ENCODE measurements at regions not wholly inside any gene's neighbourhood (a gene's known extent, or its start where the extent isn't known, plus 50 kb on each side); places are given as distances from the start of the nearest gene placed in this dataset.

- Mint-ChIP-seq H3K9me3 (ENCODE audit: low read depth) (no peaks in the 10 kb centered on the region), H3K27ac (no peak overlapping the region), H3K36me3 (no peaks in the 10 kb centered on the region), H3K27me3 (no peaks in the 10 kb centered on the region), H3K4me1 (peaks cover 3% of the 10 kb centered on the region), H3K4me3 (no peak overlapping the region)
- no peak for ATAC-seq
- CTCF ChIA-PET, result no interaction called here
- no peak for DNase-seq
Measured at GRCh38 chr12:93274937-93275336, 102.8 kb upstream of the NUDT4 start.

- H3K9me3 Mint-ChIP-seq (ENCODE audit: low read depth), result no peaks in the 10 kb centered on the region
- no peaks in the 10 kb centered on the region for H3K27me3 Mint-ChIP-seq
- no peak overlapping the region for H3K4me3 Mint-ChIP-seq
- H3K4me1 Mint-ChIP-seq, result peaks cover 3% of the 10 kb centered on the region
- H3K27ac Mint-ChIP-seq, result no peak overlapping the region
- no peak for DNase-seq
- no peaks in the 10 kb centered on the region for H3K36me3 Mint-ChIP-seq
- CTCF ChIA-PET, result no interaction called here
- ATAC-seq, result no peak
Measured at GRCh38 chr12:93275589-93275988, 102.1 kb upstream of the NUDT4 start.

GRCh38 chr12:93279565-93280412 lies 97.9 kb upstream of the NUDT4 start:
- Mint-ChIP-seq H3K27ac (no peak overlapping the region), H3K4me1 (no peaks in the 10 kb centered on the region), H3K27me3 (no peaks in the 10 kb centered on the region), H3K36me3 (no peaks in the 10 kb centered on the region), H3K9me3 (ENCODE audit: low read depth) (no peaks in the 10 kb centered on the region), H3K4me3 (no peak overlapping the region)
- CTCF ChIA-PET, result no interaction called here
- ATAC-seq, result no peak
- DNase-seq, result no peak

GRCh38 chr12:93287149-93287548 lies 90.6 kb upstream of the NUDT4 start:
- no peak overlapping the region for H3K4me3 Mint-ChIP-seq
- ATAC-seq (no peak), DNase-seq (no peak)
- CTCF ChIA-PET, result no interaction called here
- H3K27ac Mint-ChIP-seq, result no peak overlapping the region
- no peaks in the 10 kb centered on the region for H3K4me1 Mint-ChIP-seq
- H3K36me3 Mint-ChIP-seq, result no peaks in the 10 kb centered on the region
- H3K9me3 Mint-ChIP-seq (ENCODE audit: low read depth), result no peaks in the 10 kb centered on the region
- H3K27me3 Mint-ChIP-seq, result no peaks in the 10 kb centered on the region

GRCh38 chr12:93288626-93289025 lies 89.1 kb upstream of the NUDT4 start:
- DNase-seq (no peak), ATAC-seq (no peak)
- Mint-ChIP-seq H3K36me3 (no peaks in the 10 kb centered on the region), H3K4me3 (no peak overlapping the region), H3K9me3 (ENCODE audit: low read depth) (no peaks in the 10 kb centered on the region), H3K27me3 (no peaks in the 10 kb centered on the region), H3K4me1 (no peaks in the 10 kb centered on the region), H3K27ac (no peak overlapping the region)
- CTCF ChIA-PET, result no interaction called here

GRCh38 chr12:93290391-93290790 lies 87.3 kb upstream of the NUDT4 start:
- DNase-seq, result no peak
- ATAC-seq, result no peak
- H3K4me1 Mint-ChIP-seq, result no peaks in the 10 kb centered on the region
- no peak overlapping the region for H3K4me3 Mint-ChIP-seq
- H3K27ac Mint-ChIP-seq, result no peak overlapping the region
- CTCF ChIA-PET, result no interaction called here
- H3K27me3 Mint-ChIP-seq, result no peaks in the 10 kb centered on the region
- H3K36me3 Mint-ChIP-seq, result no peaks in the 10 kb centered on the region
- no peaks in the 10 kb centered on the region for H3K9me3 Mint-ChIP-seq (ENCODE audit: low read depth)

GRCh38 chr12:93292213-93292612 lies 85.5 kb upstream of the NUDT4 start:
- CTCF ChIA-PET, result interaction anchor here (1.0 kb wide), 1 partner anchor 194 kb away, joined by 3 read pairs; no protein-coding TSS in a partner anchor
- Mint-ChIP-seq H3K36me3 (no peaks in the 10 kb centered on the region), H3K4me1 (peaks cover 3% of the 10 kb centered on the region), H3K27me3 (no peaks in the 10 kb centered on the region), H3K9me3 (ENCODE audit: low read depth) (no peaks in the 10 kb centered on the region), H3K27ac (no peak overlapping the region), H3K4me3 (no peak overlapping the region)
- ATAC-seq (no peak), DNase-seq (no peak)

GRCh38 chr12:93292731-93293566 lies 84.8 kb upstream of the NUDT4 start:
- no peak overlapping the region for H3K27ac Mint-ChIP-seq
- DNase-seq (no peak), ATAC-seq (no peak)
- H3K4me3 Mint-ChIP-seq, result no peak overlapping the region
- peaks cover 3% of the 10 kb centered on the region for H3K4me1 Mint-ChIP-seq
- no peaks in the 10 kb centered on the region for H3K36me3 Mint-ChIP-seq
- no peaks in the 10 kb centered on the region for H3K27me3 Mint-ChIP-seq
- CTCF ChIA-PET, result interaction anchor here (1.0 kb wide), 1 partner anchor 195 kb away, joined by 3 read pairs; no protein-coding TSS in a partner anchor
- H3K9me3 Mint-ChIP-seq (ENCODE audit: low read depth), result no peaks in the 10 kb centered on the region

- CTCF ChIA-PET, result no interaction called here
- ATAC-seq (no peak), DNase-seq (no peak)
- H3K36me3 Mint-ChIP-seq, result no peaks in the 10 kb centered on the region
- H3K27ac Mint-ChIP-seq, result no peak overlapping the region
- H3K9me3 Mint-ChIP-seq (ENCODE audit: low read depth), result no peaks in the 10 kb centered on the region
- H3K4me3 Mint-ChIP-seq, result no peak overlapping the region
- H3K4me1 Mint-ChIP-seq, result peaks cover 3% of the 10 kb centered on the region
- H3K27me3 Mint-ChIP-seq, result no peaks in the 10 kb centered on the region
Measured at GRCh38 chr12:93297032-93297431, 80.7 kb upstream of the NUDT4 start.

- H3K27me3 Mint-ChIP-seq, result no peaks in the 10 kb centered on the region
- H3K4me1 Mint-ChIP-seq, result peaks cover 3% of the 10 kb centered on the region
- no peaks in the 10 kb centered on the region for H3K36me3 Mint-ChIP-seq
- no peaks in the 10 kb centered on the region for H3K9me3 Mint-ChIP-seq (ENCODE audit: low read depth)
- ATAC-seq (no peak), DNase-seq (no peak)
- CTCF ChIA-PET, result no interaction called here
- H3K27ac Mint-ChIP-seq, result no peak overlapping the region
- no peak overlapping the region for H3K4me3 Mint-ChIP-seq
Measured at GRCh38 chr12:93297536-93297935, 80.2 kb upstream of the NUDT4 start.

GRCh38 chr12:93299262-93299846 lies 78.4 kb upstream of the NUDT4 start:
- DNase-seq, result no peak
- Mint-ChIP-seq H3K36me3 (no peaks in the 10 kb centered on the region), H3K9me3 (ENCODE audit: low read depth) (no peaks in the 10 kb centered on the region), H3K4me1 (peaks cover 5% of the 10 kb centered on the region), H3K27ac (no peak overlapping the region), H3K4me3 (no peak overlapping the region), H3K27me3 (peaks cover 2% of the 10 kb centered on the region)
- CTCF ChIA-PET, result interaction anchor here (0.6 kb wide), 1 partner anchor 15 kb away, joined by 3 read pairs; no protein-coding TSS in a partner anchor
- ATAC-seq, result no peak

GRCh38 chr12:93300611-93301021 lies 77.1 kb upstream of the NUDT4 start:
- ATAC-seq (no peak), DNase-seq (no peak)
- H3K9me3 Mint-ChIP-seq (ENCODE audit: low read depth), result no peaks in the 10 kb centered on the region
- H3K36me3 Mint-ChIP-seq, result no peaks in the 10 kb centered on the region
- H3K27me3 Mint-ChIP-seq, result peaks cover 5% of the 10 kb centered on the region
- no peak overlapping the region for H3K4me3 Mint-ChIP-seq
- H3K4me1 Mint-ChIP-seq, result peaks cover 5% of the 10 kb centered on the region
- H3K27ac Mint-ChIP-seq, result no peak overlapping the region
- CTCF ChIA-PET, result no interaction called here

- ATAC-seq (no peak), DNase-seq (no peak)
- H3K4me1 Mint-ChIP-seq, result peaks cover 2% of the 10 kb centered on the region
- no peaks in the 10 kb centered on the region for H3K9me3 Mint-ChIP-seq (ENCODE audit: low read depth)
- peaks cover 12% of the 10 kb centered on the region for H3K27me3 Mint-ChIP-seq
- no peaks in the 10 kb centered on the region for H3K36me3 Mint-ChIP-seq
- no peak overlapping the region for H3K27ac Mint-ChIP-seq
- no peak overlapping the region for H3K4me3 Mint-ChIP-seq
- CTCF ChIA-PET, result interaction anchor here (0.6 kb wide), 1 partner anchor 15 kb away, joined by 3 read pairs; no protein-coding TSS in a partner anchor
Measured at GRCh38 chr12:93302331-93303229, 75.1 kb upstream of the NUDT4 start.

Measured in activated CD8-positive, alpha-beta memory T cell treated with anti-CD3 and anti-CD28 coated beads, Interleukin-2, amount 10 ng/mL, durations not matched to agents 7 days and 5 days (primary cell).